AG10803 (cell line): ENCODE measurements at regions not wholly inside any gene's neighbourhood (a gene's known extent, or its start where the extent isn't known, plus 50 kb on each side); places are given as distances from the start of the nearest gene placed in this dataset.

Source experiments
- DNase-seq: peaks from one replicate; pipeline ENCODE4 v3.0.0; 2010; ENCODE audit warnings: low read depth
- H3K4me3 ChIP-seq: 2 replicates; pipeline ENCODE4 v1.5.1; 2011; ENCODE audit warnings: mild to moderate bottlenecking, low read length, control low read depth
- CTCF ChIP-seq: conservative IDR thresholded peaks from 2 replicates; pipeline ENCODE4 v1.5.1; 2011; ENCODE audit warnings: mild to moderate bottlenecking, low read length, control low read depth, inconsistent platforms

- peak; percentile 17 for DNase-seq
- no peak for TF ChIP-seq CTCF
- H3K4me3 ChIP-seq: no peak overlapping the region
Measured at GRCh38 chr10:6871128-6871527, 291.1 kb upstream of the PRKCQ start.

- TF ChIP-seq CTCF: no peak
- no peak overlapping the region for H3K4me3 ChIP-seq
- DNase-seq: no peak
Measured at GRCh38 chr10:6868036-6868725, 288.1 kb upstream of the PRKCQ start.

- no peak for DNase-seq
- no peak for TF ChIP-seq CTCF
- H3K4me3 ChIP-seq: no peak overlapping the region
Measured at GRCh38 chr10:6866757-6867156, 286.7 kb upstream of the PRKCQ start.

- no peak for DNase-seq
- TF ChIP-seq CTCF: no peak
- H3K4me3 ChIP-seq: no peak overlapping the region
Measured at GRCh38 chr10:6864142-6864541, 284.1 kb upstream of the PRKCQ start.

GRCh38 chr10:6863381-6863780, 283.3 kb upstream of the PRKCQ start:
- no peak for DNase-seq
- no peak for TF ChIP-seq CTCF
- no peak overlapping the region for H3K4me3 ChIP-seq

GRCh38 chr10:6850452-6850851, 270.4 kb upstream of the PRKCQ start:
- TF ChIP-seq CTCF: no peak
- no peak for DNase-seq
- H3K4me3 ChIP-seq: no peak overlapping the region

- no peak for DNase-seq
- TF ChIP-seq CTCF: no peak
- no peak overlapping the region for H3K4me3 ChIP-seq
Measured at GRCh38 chr10:6847561-6847960, 267.5 kb upstream of the PRKCQ start.
